Activated CD4-positive, CD25-positive, alpha-beta regulatory T cell (primary cell): ENCODE measurements at regions not wholly inside any gene's neighbourhood (a gene's known extent, or its start where the extent isn't known, plus 50 kb on each side); places are given as distances from the start of the nearest gene placed in this dataset.
"Not testable (repeated sequence)": the region's sequence is repeated elsewhere in the genome, so short reads cannot be mapped to it uniquely, and the experiment has no call there.

Source experiments
- DNase-seq, 4 experiments: peaks; one replicate each; lab custom pipeline; 2025; lab: John Stamatoyannopoulos, UW

DNA sequence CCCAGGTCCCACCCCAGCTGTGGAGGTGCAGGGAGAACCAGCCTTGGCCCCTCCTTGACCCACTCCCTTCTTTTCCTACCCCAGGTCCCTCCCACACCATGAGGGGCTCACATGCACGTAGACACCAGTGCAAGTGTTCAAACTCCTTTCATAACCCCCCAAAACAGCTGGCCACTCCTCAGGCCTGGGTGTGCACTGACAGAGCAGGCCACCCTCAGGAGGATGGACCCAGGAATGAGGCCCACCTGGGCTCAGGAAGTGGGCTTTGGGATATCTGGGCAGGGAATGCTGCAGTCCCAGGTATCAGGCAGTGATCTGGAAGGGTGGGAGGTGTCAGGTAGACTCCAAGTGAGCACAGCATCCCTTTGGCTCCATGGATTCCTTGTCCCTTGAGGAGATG, 723.8 kb downstream of the MATN1 start:
- no peak for DNase-seq

DNA sequence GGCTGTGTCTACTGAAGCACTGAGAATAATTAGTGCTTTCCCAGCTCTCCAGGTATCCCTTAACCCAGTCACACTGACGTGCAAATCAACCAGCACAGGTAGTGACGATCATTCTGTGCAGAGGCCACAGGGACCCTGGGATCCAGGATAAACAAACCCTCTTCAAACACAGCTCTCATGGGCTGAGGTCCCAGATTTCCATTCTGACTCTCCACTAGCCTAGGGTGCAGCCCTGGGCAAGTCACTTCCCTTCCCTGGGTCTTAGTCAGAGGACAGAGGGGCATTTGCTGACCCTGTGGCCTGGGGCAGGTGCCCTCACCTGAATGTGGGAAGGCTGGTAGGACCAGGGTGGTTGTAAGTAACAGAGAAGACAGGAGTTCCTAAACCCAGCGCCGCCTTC, 724.7 kb downstream of the MATN1 start:
- no peak for DNase-seq

DNA sequence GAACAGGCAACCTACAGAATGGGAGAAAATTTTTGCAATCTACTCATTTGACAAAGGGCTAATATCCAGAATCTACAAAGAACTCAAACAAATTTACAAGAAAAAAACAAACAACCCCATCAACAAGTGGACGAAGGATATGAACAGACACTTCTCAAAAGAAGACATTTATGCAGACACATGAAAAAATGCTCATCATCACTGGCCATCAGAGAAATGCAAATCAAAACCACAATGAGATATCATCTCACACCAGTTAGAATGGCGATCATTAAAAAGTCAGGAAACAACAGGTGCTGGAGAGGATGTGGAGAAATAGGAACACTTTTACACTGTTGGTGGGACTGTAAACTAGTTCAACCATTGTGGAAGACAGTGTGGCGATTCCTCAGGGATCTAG, 725.6 kb downstream of the MATN1 start:
- DNase-seq = not testable (repeated sequence)

DNA sequence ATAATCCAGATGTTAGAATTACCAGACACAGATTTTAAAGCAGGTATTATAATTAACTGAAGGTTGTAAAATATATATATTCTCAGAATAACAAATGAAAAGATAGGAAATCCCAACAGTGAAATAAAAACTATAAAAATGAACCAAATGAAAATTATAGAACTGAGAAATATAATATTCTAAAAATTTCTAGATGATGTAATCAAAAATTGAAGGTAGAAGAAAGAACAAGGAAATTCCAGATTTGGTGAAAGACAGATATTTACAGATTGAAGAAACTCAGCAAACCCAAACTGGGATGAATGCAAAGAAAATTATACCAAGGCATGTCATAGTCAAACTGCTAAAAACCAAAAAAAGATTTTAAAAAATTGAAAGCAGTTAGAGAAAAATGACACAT, 729.4 kb downstream of the MATN1 start:
- DNase-seq = no peak

DNA sequence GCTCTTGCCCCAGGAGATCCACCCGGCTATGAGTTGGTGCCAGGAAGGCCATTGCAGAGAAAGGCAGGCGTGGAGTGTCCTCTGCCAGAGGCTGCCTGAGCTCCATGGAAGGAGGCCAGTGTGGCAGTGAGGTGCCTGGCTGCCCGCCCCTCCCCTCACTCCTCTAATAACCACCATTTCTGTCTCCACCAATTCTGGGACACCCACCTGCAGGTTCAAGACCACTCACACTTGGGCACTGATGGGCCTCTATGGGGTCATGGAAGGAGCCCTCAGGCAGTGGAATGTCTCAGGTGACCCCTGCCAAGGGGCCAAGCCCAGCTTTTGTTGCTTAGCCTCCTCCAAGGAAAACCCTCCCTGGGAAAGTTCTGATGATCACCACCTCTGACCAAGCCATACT, 731.6 kb downstream of the MATN1 start:
- DNase-seq = no peak

DNA sequence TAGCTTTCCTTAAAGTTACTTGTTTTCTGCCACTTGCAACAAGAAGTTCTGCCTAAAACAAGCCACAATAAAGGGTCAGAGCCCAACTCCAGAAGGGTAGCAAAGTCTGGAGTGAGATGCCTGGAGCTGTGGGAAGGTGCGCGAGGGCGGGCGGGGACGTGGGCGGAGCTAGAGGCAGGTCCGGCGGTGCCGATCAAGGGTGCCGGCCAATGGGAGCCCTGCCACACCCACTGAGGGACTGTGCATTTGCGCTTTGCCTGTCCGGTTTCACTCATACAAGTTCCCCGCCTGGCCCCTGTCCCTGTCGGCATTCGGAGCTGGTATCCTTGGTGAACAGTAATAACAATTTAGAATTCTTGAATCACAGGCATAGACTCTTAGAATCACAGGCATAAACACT, 732.4 kb downstream of the MATN1 start:
- no peak for DNase-seq

DNA sequence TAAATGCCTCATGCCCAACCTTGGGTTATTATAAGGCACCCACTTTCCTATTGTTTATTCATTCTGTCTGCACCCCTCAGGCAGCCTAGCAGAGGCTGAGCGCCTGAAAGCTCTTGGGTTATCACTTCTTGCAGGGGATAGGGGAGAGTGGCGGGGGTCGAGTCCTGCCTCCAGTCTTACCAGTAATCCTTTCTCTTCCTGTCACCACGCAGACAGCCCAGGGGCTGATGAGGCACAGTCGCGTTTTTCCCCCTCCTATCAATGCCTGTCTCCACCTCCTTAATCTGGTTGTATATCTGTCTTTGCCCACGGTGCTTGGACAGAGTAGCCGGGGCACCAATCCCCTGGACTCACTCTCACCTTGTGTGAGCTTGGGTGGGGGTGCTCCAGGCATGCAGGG, 733.1 kb downstream of the MATN1 start:
- DNase-seq = no peak

DNA sequence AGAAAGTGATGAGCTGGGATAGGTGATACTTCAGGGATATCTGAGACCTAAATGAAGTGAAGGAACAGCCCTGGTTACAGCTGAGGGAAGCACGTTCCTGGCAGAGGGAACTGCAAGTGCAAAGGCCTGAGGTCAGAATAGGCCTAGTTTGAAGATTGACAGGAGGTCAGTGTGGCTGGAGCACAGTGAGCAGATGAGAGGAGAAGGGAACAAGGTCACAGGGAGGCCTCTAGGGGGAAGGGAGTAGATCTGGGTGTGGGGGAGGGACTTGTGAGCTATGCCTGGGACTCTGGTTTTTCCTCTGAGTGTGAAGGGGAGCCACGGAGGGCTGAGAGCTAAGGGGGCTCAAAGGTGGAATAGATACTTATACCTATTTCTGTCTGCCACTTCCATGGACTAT, 736.4 kb downstream of the MATN1 start:
- DNase-seq = no peak

DNA sequence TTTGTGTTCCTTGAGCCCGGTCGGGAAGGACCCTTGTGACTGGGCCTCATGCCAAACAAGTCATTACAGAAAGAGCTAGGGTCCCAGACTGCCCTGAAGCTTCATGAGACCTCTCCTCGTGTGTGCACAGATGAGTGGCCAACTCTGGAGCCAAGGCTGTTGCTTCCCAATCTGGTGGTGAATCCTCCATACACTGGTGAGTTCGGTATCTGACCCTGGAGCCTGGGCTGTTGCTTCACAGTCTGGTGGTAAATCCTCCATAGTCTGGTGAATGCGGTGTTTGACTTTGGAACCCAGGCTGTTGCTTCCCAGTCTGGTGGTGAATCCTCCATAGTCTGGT, 737.8 kb downstream of the MATN1 start:
- no peak for DNase-seq

DNA sequence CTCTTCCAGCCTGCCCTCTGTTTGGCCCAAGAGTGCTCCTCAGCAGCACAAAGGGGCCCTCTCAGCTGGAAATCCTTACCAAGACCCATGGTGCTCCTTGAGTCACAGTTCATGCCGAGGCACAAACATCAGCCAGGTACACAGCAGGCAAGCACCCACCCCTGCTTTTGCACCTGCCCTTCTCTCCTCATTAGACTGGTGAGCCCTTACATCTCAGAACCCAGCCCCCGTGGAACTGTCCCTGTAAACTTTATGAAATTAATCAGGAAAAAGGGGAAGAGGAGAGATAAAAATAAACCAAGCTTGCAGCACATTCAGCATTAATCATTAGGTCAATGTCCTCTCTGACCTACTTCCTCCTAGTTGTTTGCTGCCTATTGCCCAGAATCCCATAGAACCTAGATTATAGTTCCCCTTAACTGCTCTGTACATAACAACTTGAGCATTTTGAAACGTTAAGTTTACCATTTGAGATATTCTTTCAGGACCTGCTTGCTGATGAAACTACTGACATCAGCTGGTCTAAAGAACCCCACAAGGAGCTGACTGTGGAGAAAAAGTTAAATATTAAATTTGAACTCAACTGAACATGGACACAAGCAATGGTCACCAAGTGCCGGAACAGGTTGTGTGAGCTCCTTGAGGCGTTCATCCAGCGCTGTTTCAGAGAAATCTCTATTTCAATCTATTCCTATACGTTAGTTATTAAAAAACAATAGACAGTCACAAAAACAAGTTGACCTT, 738.4 kb downstream of the MATN1 start:
- no peak for DNase-seq

DNA sequence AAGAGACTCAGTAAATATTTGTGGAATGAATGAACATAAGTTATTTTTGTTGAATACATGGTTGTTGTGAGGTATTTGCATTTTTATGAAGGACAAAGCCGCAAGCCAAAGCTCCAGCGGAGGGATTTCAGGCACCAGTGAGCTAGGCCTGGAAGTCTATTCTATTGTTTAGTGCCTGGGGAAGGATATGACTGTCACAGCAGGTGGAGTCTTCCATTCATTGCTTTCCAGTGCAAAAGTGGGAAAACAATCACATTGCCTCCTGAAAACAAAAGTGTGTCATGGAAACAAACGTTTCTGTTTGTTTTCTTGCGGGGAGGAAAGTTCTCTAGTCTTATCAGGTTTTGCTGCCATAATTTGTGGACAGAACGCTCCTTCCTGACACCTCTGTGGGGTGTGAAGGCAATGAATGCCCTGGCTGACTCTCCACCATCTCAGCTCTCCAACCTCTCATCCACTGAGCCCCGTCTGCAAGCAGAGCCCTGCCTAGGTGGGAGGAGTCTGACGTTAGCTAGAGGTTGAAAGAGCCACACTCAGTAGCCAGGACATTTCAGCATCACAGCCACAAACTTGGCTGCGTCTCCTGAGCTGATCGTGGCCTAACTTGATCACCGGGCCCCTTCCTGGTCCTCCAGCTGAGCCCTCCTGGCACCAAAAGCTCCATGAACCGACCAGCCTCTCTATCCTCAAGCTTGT, 739.1 kb downstream of the MATN1 start:
- DNase-seq = no peak

DNA sequence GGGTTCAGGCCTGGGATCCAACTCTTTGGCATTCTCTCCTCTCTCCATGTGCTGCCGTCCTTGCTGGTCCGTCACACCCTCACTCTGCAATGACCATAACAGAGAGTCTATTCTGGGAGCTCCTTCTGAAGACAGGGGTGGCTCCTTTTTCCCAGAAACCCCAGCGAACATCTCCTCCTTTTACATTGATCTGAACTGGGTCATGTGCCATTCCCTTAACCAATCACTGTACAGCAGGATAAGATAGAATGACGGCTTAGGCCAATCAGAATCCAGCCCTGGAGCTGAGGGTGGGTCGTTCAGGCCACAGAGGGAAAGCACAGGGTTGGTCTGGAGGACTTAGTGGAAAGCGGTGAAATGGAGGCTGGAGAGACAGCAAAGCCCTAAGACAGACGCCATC, 740.1 kb downstream of the MATN1 start:
- DNase-seq = no peak

DNA sequence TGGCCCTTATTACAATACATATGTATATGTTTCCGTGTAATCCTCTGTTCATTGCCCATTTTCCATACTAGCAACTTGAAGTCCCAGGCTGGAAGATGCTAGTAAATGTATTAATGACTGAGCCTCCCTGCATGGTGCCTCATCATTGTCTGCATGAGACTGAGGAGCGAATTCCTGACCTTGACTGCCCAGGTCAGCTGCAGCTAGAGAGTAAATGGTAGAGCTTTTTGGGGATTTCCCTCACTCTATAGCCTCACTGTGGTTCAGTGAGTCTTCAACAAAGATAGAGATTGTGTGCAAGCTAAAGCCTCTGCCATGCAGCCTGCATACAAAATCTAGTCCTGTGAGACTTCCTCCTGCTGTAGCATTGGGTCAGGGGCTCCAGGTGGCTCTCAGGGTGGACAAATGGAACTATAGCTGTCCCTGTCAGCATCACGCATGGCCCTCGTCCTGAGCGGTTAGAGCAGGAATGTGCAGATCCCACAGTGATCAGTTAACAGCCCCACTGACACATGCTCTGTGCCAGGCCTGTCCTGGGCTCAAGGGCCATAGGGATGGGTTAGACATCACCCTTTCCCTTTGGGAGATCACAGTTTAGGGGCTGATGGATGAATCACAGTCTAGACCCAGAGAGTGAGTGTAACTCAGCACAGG, 741.7 kb downstream of the MATN1 start:
- DNase-seq = no peak

DNA sequence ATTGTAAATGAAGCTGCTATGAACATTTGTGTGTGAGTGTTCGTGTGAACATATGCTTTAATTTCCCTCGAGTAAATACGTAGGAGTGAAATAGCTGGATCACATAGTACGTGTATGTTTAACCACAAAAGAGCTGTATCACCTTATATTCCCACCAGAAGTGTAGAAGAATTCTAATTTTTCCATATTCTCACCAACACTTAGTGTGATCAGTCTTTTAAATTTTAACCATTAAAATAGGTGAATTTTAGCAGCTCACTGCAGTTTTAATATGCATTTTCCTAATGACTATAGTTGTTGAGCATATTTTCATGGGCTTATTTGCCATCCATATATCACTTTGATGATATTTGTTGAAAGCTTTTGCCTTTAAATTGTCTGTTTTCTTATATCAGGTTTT, 741.2 kb downstream of the PTPRU start:
- no peak for DNase-seq

DNA sequence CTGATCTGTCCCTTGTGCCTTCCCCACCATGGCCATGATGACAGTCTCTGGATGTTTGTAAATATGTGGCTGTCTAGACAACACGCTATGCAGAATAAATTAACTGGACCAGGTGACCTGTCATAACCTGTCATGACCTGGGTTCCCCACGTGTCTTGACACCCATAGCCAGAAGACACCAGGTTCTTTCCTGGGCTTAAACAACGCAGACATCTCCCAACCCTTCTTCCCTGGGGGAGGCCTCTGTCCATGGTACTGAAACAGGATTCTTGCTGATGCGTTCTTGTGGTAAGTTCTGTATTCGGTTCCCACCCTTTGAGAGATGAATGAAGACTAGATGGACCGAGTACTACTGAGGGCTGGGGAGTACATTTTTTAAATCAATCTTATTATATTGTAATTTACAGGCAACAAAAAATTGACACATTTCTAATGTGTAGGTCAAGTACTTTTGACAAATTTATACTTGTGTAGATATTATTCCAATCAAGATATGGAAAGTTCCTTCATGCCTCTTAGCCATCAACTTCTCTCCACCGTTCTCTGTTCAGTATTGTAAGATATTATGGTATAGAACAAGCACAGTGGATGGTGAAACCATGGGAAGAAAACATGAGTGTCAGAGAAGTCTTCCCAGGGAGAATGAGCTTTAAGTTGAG, 738.8 kb downstream of the PTPRU start:
- DNase-seq = no peak

DNA sequence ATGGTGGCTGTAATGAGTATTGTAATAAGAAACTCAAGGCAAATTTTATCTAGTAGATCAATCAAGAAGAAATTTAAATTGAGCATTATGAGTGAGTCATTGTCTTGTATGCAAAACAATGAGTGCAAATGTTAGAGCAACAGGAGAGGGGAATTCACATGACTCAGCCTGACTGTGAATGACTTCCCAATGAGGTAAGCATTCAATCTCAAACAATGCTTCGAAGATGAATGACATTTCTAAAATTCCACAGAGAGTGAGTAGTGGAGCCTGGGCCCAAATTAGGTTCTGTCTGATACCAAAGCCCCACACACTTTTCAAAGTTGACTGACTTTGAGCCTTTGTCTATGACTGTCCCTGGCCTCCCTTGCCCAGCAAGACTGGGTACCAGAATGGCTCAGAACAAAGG, 738.0 kb downstream of the PTPRU start:
- no peak for DNase-seq

DNA sequence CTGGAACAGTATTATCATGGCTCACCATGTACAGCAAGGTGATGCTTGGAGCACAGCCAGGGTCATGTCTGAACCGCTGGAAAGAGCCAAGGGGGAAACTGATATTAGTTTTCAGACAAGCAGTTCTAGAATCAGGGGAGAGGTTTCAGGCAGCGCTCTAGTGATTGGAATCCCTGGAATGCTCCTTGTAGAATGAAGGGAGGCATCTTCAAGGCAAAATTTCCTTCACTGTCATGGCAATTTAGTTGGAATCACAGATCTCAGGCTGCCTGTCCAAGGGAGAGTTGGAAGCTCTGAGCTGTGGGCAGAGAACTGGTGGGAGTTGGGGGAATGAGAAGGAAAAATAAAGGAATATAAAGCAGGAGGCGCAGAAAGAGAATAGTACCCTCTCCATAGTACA, 737.1 kb downstream of the PTPRU start:
- DNase-seq = no peak

DNA sequence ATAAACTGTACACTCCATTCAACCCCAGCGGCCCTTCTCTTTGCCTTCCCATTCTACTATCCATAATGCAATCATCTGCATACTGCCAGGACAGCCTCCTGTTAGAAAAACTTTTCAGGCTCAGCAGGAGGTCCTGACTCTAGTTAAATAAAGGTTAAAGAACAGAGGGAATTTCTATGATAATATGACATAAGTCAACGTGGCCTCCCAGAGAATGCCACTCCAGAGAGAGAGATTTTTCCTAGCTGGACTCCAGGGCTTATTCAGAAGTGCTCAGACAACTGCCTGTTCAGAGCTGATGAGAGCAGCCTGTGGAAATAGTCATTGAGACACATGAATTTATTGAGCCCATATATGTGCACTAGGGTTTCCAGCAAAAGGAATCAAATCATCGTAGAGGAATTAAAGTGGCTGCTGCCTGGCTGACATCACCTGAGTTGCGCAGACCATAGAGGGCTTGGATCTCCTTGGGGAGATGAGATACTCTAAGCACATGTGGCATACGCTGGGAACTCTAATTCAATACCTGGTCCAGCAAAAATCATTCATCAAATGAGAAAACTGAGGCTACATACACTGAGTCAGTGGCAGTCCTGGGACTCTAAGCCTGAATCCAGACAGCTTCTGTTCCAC, 736.2 kb downstream of the PTPRU start:
- no peak for DNase-seq

DNA sequence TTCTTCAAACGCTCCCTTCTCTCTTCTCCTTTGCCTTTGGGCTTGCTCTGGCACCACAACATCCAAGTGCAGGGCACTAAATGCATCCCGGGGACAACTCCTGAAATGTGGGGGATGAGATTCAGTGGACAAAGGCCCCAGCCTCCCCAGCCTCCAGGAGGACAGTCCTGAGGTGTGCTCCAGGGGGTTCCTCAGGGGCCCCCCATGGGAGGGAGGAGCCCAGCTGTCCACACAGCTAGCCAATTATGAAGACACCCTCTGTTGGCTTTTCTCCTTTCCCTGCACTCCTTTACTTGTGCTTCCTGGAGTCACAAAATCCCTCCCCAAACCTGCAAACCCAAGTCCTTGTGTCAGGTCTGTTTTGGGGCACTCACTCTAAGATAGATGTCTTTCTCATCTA, 735.4 kb downstream of the PTPRU start:
- DNase-seq = no peak

DNA sequence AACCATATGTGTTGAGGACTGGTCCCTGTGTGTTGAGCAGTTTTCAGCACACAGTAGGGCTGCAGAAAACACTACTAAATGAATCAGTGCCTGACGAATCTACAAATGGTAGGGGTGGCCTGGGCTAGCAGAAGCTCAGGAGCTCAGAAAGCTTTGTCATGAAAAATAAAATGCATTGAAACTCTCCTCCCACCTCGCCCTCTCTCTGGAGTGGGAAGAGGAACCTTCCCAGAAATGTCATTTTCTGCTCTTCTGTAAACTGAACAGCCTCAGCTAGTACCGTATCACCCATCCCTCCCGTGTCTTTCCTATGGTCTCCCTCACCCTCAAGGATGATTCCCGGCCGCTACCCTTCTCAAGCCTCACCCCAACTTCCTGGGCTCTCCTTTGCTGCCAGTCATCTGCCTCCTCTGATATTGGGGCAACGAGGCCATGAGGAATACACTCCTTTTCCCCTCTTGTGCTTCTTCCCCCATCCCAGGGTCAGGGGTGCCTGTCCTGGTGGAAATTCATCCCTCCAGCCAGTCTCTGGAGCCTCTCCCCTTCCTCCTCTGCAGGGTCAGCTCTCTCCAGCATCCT, 734.5 kb downstream of the PTPRU start:
- no peak for DNase-seq

DNA sequence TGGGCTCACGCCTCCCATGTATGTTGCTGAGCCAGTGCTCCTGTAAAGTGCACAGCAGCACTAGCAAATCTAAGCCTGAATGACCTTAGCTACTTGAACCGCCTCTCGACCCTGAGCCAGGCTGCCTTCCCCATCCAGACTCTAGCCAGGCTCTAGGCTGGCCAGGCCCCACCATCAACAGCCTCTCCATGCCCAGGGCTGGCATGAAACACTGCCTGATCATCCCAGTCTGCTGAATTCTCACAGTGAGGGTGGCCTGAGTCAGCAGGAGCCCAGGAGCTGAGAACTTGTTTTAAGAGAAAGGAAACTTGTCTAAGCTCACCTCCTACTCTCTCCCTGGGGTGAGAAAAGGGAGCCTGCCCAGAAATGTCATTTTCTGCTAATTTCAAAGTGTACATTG, 733.3 kb downstream of the PTPRU start:
- DNase-seq = no peak

DNA sequence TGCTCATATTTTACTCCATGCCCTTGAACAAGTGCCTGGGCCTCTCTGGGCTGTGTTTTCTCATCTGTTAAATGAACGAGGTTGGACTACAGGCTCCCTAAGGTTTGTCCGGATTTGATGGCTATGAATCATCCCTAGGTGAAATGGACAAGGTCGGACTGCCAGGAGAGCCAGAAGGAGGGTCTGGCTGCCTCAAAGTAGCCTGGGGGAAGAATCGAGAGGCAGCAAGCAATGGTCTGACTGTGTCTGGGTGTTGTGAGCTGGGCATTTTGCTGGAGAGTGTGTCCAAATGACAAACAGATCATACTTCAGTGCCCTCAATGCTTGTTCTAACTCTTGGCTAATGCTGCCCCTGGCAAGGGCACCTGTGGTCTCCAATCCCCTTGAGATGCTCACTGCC, 730.9 kb downstream of the PTPRU start:
- DNase-seq = no peak
